Mesothelial cell of epicardium (in vitro differentiated cells): ENCODE measurements at regions not wholly inside any gene's neighbourhood (a gene's known extent, or its start where the extent isn't known, plus 50 kb on each side); places are given as distances from the start of the nearest gene placed in this dataset.

Source experiments
- DNase-seq, 2 experiments: peaks; one replicate each; pipeline ENCODE4 v3.0.0; 2021; ENCODE audit warnings: low spot score in 2 of 2; ENCODE audit not compliant: unreplicated experiment in 2 of 2
- H3K27ac Mint-ChIP-seq: 2 replicates; pipeline ENCODE4 v1.8.0; 2021; ENCODE audit warnings: mixed read lengths
- H3K27me3 Mint-ChIP-seq: 2 replicates; pipeline ENCODE4 v1.8.0; 2021; ENCODE audit warnings: low read depth, mixed read lengths
- H3K36me3 Mint-ChIP-seq: 2 replicates; pipeline ENCODE4 v1.8.0; 2021; ENCODE audit warnings: mixed read lengths
- H3K4me1 Mint-ChIP-seq: 2 replicates; pipeline ENCODE4 v1.8.0; 2021; ENCODE audit warnings: mixed read lengths
- H3K4me3 Mint-ChIP-seq: 2 replicates; pipeline ENCODE4 v1.8.0; 2021; ENCODE audit warnings: mild to moderate bottlenecking, moderate library complexity, mixed read lengths
- H3K9me3 Mint-ChIP-seq: 2 replicates; pipeline ENCODE4 v1.8.0; 2021; ENCODE audit warnings: mixed read lengths
- CTCF ChIP-seq: fragments of 200-600 bp; sonication (generic); IDR thresholded peaks from one replicate; pipeline ENCODE4 v1.5.0; 2021; ENCODE audit warnings: antibody characterized with exemption; ENCODE audit not compliant: unreplicated experiment

DNA sequence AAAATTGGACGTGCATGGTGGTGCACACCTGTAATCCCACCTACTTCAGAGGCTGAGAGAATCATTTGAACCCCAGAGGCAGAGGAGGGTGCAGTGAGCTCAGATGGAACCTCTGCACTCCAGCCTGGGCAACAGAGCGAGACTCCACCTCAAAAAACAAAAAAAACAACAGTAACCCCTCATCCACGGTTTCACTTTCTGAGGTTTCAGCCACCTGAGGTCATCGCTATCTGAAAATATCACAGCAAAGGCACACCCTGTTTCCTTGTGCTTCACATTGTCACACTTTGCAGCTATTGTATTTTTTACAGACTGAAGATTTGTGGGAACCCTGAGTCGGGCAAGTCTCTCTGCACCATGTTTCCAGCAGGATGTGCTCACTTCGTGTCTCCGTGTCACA lies 54.1 kb upstream of the FOXQ1 start:
- no peak for TF ChIP-seq CTCF
- Mint-ChIP-seq H3K27me3 (peaks cover 46% of the 10 kb centered on the region), H3K9me3 (no peaks in the 10 kb centered on the region), H3K27ac (no peak overlapping the region), H3K4me3 (no peak overlapping the region), H3K36me3 (no peaks in the 10 kb centered on the region), H3K4me1 (no peaks in the 10 kb centered on the region)
- no peak for DNase-seq

- Mint-ChIP-seq H3K9me3 (no peaks in the 10 kb centered on the region), H3K36me3 (no peaks in the 10 kb centered on the region), H3K4me3 (no peak overlapping the region), H3K27me3 (peaks cover 49% of the 10 kb centered on the region), H3K4me1 (no peaks in the 10 kb centered on the region), H3K27ac (no peak overlapping the region)
- TF ChIP-seq CTCF = no peak
- no peak for DNase-seq
Measured at GRCh38 chr6:1256435-1257008, 55.4 kb upstream of the FOXQ1 start.

- no peak for DNase-seq
- no peak for TF ChIP-seq CTCF
- no peak overlapping the region for H3K4me3 Mint-ChIP-seq
- peaks cover 2% of the 10 kb centered on the region for H3K4me1 Mint-ChIP-seq
- H3K36me3 Mint-ChIP-seq = no peaks in the 10 kb centered on the region
- H3K27me3 Mint-ChIP-seq = peaks cover 51% of the 10 kb centered on the region
- no peak overlapping the region for H3K27ac Mint-ChIP-seq
- H3K9me3 Mint-ChIP-seq = no peaks in the 10 kb centered on the region
Measured at GRCh38 chr6:1255636-1256365, 56.1 kb upstream of the FOXQ1 start.

DNA sequence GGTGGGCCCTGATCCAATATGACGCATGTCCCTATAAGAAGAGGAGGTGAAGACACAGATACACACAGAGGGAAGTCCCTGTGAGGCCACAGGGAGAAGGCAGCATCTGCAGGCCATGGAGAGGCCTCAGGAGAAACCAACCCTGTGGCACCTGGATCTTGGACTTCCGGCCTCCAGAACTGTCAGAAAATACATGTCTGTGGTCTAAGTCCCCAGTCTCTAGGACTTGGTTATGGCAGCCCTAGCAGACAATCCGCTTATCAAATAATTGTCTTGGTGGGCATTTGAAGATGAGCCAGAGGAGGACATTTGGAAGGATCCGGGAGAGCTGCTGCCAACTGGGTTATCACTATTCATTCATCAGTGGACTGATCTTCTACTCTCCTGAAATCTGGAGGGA lies 57.6 kb upstream of the FOXQ1 start:
- Mint-ChIP-seq H3K27ac (no peak overlapping the region), H3K4me3 (no peak overlapping the region), H3K4me1 (peaks cover 3% of the 10 kb centered on the region), H3K36me3 (no peaks in the 10 kb centered on the region), H3K27me3 (peaks cover 53% of the 10 kb centered on the region), H3K9me3 (peaks cover 3% of the 10 kb centered on the region)
- no peak for DNase-seq
- TF ChIP-seq CTCF = no peak

GRCh38 chr6:1253816-1254215 lies 58.1 kb upstream of the FOXQ1 start:
- TF ChIP-seq CTCF = no peak
- Mint-ChIP-seq H3K36me3 (no peaks in the 10 kb centered on the region), H3K4me1 (peaks cover 3% of the 10 kb centered on the region), H3K27ac (no peak overlapping the region), H3K4me3 (no peak overlapping the region), H3K9me3 (peaks cover 8% of the 10 kb centered on the region), H3K27me3 (peaks cover 52% of the 10 kb centered on the region)
- no peak for DNase-seq
